ENCODE measurements at regions not wholly inside any gene's neighbourhood (a gene's known extent, or its start where the extent isn't known, plus 50 kb on each side); places are given as distances from the start of the nearest gene placed in this dataset.
"Not testable (repeated sequence)": the region's sequence is repeated elsewhere in the genome, so short reads cannot be mapped to it uniquely, and the experiment has no call there.

- Histone ChIP-seq H3K36me3 (no peaks in the 10 kb centered on the region), H3K9me3 (no peaks in the 10 kb centered on the region), H3K4me1 (no peaks in the 10 kb centered on the region), H3K27ac (no peak overlapping the region), H3K27me3 (no peaks in the 10 kb centered on the region), H3K4me3 (no peak overlapping the region)
- TF ChIP-seq CTCF (IDR thresholded peaks at IDR 0.05) = no peak
- intact Hi-C loops (cut with DNase I) = no loop called here
- DNase-seq (no peak), ATAC-seq (no peak)
Observed at GRCh38 chr2:176924909-176925534, 287.6 kb upstream of the HNRNPA3 start.

- TF ChIP-seq CTCF (IDR thresholded peaks at IDR 0.05) = no peak
- no peaks in the 10 kb centered on the region for H3K27me3 ChIP-seq
- no peaks in the 10 kb centered on the region for H3K9me3 ChIP-seq
- intact Hi-C loops (cut with DNase I) = no loop called here
- ATAC-seq (no peak), DNase-seq (no peak)
- no peaks in the 10 kb centered on the region for H3K4me1 ChIP-seq
- no peak overlapping the region for H3K4me3 ChIP-seq
- no peaks in the 10 kb centered on the region for H3K36me3 ChIP-seq
- H3K27ac ChIP-seq = no peak overlapping the region
Observed at GRCh38 chr2:176926453-176926852, 286.1 kb upstream of the HNRNPA3 start.

GRCh38 chr2:176929387-176929786, 283.2 kb upstream of the HNRNPA3 start:
- H3K27ac ChIP-seq; ATAC-seq; H3K9me3 ChIP-seq; H3K4me1 ChIP-seq; intact Hi-C loops (cut with DNase I); H3K36me3 ChIP-seq; H3K27me3 ChIP-seq; DNase-seq; H3K4me3 ChIP-seq: not testable (repeated sequence)

- Histone ChIP-seq H3K4me1 (no peaks in the 10 kb centered on the region), H3K27me3 (no peaks in the 10 kb centered on the region), H3K27ac (no peak overlapping the region), H3K9me3 (no peaks in the 10 kb centered on the region), H3K36me3 (no peaks in the 10 kb centered on the region), H3K4me3 (no peak overlapping the region)
- no peak for DNase-seq
- TF ChIP-seq CTCF (IDR thresholded peaks at IDR 0.05) = no peak
- no peak for ATAC-seq
- intact Hi-C loops (cut with DNase I) = no loop called here
Observed at GRCh38 chr2:176931588-176932563, 280.7 kb upstream of the HNRNPA3 start.

- Histone ChIP-seq H3K4me3 (no peak overlapping the region), H3K27ac (no peak overlapping the region), H3K9me3 (no peaks in the 10 kb centered on the region), H3K27me3 (no peaks in the 10 kb centered on the region), H3K36me3 (no peaks in the 10 kb centered on the region), H3K4me1 (no peaks in the 10 kb centered on the region)
- intact Hi-C loops (cut with DNase I) = no loop called here
- no peak for TF ChIP-seq CTCF (IDR thresholded peaks at IDR 0.05)
- ATAC-seq = no peak
- no peak for DNase-seq
Observed at GRCh38 chr2:176934131-176934530, 278.5 kb upstream of the HNRNPA3 start.

All from left lung (tissue), 4 donors.